NCI-H524 treated with DMSO at 0.1 percent for 48 hours (cell line): ENCODE measurements at regions not wholly inside any gene's neighbourhood (a gene's known extent, or its start where the extent isn't known, plus 50 kb on each side); places are given as distances from the start of the nearest gene placed in this dataset.
"Not testable (repeated sequence)": the region's sequence is repeated elsewhere in the genome, so short reads cannot be mapped to it uniquely, and the experiment has no call there.

Experiments used
- DNase-seq: peaks from one replicate; lab custom pipeline; 2025; lab: John Stamatoyannopoulos, UW

DNA sequence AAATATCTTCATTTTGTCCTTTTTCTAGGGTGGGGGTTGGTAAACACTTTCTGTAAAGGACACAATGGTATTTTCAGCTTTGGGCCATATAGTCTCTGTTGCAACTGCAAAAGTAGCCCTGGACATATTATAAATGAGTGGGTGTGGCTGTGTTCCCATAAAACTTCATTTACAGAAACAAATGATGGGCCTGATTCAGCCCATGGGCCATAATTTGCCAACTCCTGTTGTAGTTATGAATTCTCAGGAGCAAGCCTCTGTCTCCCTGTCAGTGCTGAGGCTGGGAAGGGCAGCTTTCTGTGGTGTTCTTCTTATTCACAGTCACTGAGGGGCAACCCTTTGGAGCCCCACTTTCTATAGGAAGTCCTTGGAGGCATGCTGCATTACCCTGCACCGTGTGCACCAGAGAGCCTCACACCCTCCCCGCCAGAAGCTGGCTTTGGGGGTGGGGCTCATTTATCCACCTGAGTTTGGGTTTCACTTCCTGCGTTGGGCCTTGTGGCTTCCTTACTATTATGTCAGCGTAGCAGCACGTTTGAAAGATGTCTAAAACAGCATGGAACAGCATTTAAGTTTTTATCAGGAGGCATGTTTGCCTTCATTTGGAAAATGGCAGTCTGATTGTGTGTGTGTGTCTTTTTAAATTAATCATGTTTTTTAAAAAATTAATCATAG is 60.8 kb upstream of the FAN1 start:
- DNase-seq, result not testable (repeated sequence)

DNA sequence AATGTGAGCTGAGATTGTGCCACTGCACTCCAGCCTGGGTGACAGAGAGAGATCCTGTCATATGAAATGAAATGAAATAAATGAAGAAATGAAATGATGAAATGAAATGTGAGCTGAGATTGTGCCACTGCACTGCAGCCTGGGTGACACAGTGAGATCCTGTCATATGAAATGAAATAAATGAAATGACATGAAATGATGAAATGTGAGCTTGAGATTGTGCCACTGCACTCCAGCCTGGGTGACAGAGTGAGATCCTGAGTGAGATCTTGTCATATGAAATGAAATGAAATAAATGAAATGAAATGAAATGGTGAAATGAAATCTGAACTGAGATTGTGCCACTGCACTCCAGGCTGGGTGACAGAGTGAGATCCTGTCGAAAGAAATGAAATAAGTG is 58.2 kb upstream of the FAN1 start:
- not testable (repeated sequence) for DNase-seq
